HL-60 (cell line): ENCODE measurements at regions not wholly inside any gene's neighbourhood (a gene's known extent, or its start where the extent isn't known, plus 50 kb on each side); places are given as distances from the start of the nearest gene placed in this dataset.

Source experiments
- GABPA ChIP-seq: IDR thresholded peaks from 2 replicates; pipeline ENCODE4 v1.6.1; 2012; ENCODE audit warnings: low read depth
- SPI1 ChIP-seq: IDR thresholded peaks from 2 replicates; pipeline ENCODE4 v1.6.1; 2012; ENCODE audit warnings: low read depth, mild to moderate bottlenecking, borderline replicate concordance
- TF ChIP-seq, protein P1 (sequence below): IDR thresholded peaks from one replicate; pipeline ENCODE4 v1.5.1; 2011; ENCODE audit warnings: low read length, control low read depth, inconsistent platforms; ENCODE audit not compliant: insufficient read depth
- TF ChIP-seq, protein P2 (sequence below): IDR thresholded peaks from 2 replicates; pipeline ENCODE4 v1.6.1; 2012; ENCODE audit warnings: low read depth; ENCODE audit not compliant: insufficient replicate concordance

DNA sequence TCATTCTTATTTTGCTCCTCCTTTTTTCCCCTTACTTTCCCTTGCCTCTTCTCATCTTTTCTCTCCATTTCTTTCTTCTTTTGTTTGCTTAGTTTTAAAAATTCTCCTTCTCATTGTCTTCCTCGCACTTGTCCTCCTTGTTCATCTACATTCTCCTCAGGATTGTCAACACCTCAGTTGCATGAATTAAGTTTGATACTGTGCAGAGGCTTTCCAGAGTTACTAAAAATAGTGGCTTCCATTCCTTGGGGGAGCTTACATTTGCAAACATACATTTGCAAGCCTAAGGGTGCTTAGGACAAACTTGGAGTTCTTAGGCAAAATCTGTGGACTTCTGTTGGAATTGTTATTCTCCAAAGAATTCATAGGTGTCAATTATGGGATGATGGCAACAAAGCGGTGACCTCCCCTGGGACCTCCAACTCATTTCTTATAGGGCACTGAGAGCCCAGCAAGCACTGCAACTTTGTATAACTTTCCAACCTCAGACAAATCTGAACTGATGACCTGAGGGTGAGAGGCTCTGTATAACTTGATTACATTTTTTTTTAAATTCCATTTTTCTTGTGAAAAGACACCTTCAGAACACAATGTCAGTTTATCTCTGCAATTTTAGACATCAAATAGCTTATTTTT is 371.4 kb downstream of the TMEM38B start:
- TF ChIP-seq, protein P1, sequence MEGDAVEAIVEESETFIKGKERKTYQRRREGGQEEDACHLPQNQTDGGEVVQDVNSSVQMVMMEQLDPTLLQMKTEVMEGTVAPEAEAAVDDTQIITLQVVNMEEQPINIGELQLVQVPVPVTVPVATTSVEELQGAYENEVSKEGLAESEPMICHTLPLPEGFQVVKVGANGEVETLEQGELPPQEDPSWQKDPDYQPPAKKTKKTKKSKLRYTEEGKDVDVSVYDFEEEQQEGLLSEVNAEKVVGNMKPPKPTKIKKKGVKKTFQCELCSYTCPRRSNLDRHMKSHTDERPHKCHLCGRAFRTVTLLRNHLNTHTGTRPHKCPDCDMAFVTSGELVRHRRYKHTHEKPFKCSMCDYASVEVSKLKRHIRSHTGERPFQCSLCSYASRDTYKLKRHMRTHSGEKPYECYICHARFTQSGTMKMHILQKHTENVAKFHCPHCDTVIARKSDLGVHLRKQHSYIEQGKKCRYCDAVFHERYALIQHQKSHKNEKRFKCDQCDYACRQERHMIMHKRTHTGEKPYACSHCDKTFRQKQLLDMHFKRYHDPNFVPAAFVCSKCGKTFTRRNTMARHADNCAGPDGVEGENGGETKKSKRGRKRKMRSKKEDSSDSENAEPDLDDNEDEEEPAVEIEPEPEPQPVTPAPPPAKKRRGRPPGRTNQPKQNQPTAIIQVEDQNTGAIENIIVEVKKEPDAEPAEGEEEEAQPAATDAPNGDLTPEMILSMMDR = no peak
- no peak for TF ChIP-seq SPI1
- TF ChIP-seq, protein P2, sequence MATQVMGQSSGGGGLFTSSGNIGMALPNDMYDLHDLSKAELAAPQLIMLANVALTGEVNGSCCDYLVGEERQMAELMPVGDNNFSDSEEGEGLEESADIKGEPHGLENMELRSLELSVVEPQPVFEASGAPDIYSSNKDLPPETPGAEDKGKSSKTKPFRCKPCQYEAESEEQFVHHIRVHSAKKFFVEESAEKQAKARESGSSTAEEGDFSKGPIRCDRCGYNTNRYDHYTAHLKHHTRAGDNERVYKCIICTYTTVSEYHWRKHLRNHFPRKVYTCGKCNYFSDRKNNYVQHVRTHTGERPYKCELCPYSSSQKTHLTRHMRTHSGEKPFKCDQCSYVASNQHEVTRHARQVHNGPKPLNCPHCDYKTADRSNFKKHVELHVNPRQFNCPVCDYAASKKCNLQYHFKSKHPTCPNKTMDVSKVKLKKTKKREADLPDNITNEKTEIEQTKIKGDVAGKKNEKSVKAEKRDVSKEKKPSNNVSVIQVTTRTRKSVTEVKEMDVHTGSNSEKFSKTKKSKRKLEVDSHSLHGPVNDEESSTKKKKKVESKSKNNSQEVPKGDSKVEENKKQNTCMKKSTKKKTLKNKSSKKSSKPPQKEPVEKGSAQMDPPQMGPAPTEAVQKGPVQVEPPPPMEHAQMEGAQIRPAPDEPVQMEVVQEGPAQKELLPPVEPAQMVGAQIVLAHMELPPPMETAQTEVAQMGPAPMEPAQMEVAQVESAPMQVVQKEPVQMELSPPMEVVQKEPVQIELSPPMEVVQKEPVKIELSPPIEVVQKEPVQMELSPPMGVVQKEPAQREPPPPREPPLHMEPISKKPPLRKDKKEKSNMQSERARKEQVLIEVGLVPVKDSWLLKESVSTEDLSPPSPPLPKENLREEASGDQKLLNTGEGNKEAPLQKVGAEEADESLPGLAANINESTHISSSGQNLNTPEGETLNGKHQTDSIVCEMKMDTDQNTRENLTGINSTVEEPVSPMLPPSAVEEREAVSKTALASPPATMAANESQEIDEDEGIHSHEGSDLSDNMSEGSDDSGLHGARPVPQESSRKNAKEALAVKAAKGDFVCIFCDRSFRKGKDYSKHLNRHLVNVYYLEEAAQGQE = no peak
- no peak for TF ChIP-seq GABPA
